Activated gamma-delta T cell treated with anti-CD3 and anti-CD28 coated beads, Interleukin-2, amount 50 U/mL, for 16 hours (primary cell): ENCODE measurements at regions not wholly inside any gene's neighbourhood (a gene's known extent, or its start where the extent isn't known, plus 50 kb on each side); places are given as distances from the start of the nearest gene placed in this dataset.
"Not testable (repeated sequence)": the region's sequence is repeated elsewhere in the genome, so short reads cannot be mapped to it uniquely, and the experiment has no call there.

ENCODE experiments used
- DNase-seq: peaks from one replicate; pipeline ENCODE4 v3.0.0-alpha.2; 2020; ENCODE audit warnings: low read depth

- DNase-seq: no peak
Measured at GRCh38 chr11:119586181-119586580, 142.8 kb downstream of the NECTIN1 start.

- no peak for DNase-seq
Measured at GRCh38 chr11:119585043-119585781, 143.8 kb downstream of the NECTIN1 start.

- no peak for DNase-seq
Measured at GRCh38 chr11:119584193-119585042, 144.6 kb downstream of the NECTIN1 start.

GRCh38 chr11:119583585-119583984, 145.4 kb downstream of the NECTIN1 start:
- DNase-seq: no peak

GRCh38 chr11:119581396-119581795, 147.6 kb downstream of the NECTIN1 start:
- not testable (repeated sequence) for DNase-seq

- no peak for DNase-seq
Measured at GRCh38 chr11:119580751-119581150, 148.2 kb downstream of the NECTIN1 start.

- DNase-seq: no peak
Measured at GRCh38 chr11:119580081-119580480, 148.9 kb downstream of the NECTIN1 start.

GRCh38 chr11:119578521-119579191, 150.3 kb downstream of the NECTIN1 start:
- no peak for DNase-seq

- no peak for DNase-seq
Measured at GRCh38 chr11:119573858-119574257, 150.9 kb upstream of the THY1 start.

GRCh38 chr11:119572481-119573424, 149.8 kb upstream of the THY1 start:
- DNase-seq: no peak

- no peak for DNase-seq
Measured at GRCh38 chr11:119571311-119571710, 148.3 kb upstream of the THY1 start.

- no peak for DNase-seq
Measured at GRCh38 chr11:119567688-119568582, 145.0 kb upstream of the THY1 start.

GRCh38 chr11:119566319-119566718, 143.3 kb upstream of the THY1 start:
- no peak for DNase-seq

- DNase-seq: not testable (repeated sequence)
Measured at GRCh38 chr11:119565693-119566092, 142.7 kb upstream of the THY1 start.

GRCh38 chr11:119560961-119561360, 138.0 kb upstream of the THY1 start:
- DNase-seq: no peak

- no peak for DNase-seq
Measured at GRCh38 chr11:119560291-119560690, 137.3 kb upstream of the THY1 start.

GRCh38 chr11:119552106-119552485, 129.1 kb upstream of the THY1 start:
- no peak for DNase-seq

- DNase-seq: no peak
Measured at GRCh38 chr11:119551420-119552105, 128.6 kb upstream of the THY1 start.

GRCh38 chr11:119550053-119550752, 127.2 kb upstream of the THY1 start:
- no peak for DNase-seq
